GM06990 (cell line): ENCODE measurements at regions not wholly inside any gene's neighbourhood (a gene's known extent, or its start where the extent isn't known, plus 50 kb on each side); places are given as distances from the start of the nearest gene placed in this dataset.
A peak's percentile ranks its signal among the peaks of the same experiment; 100 is the strongest.
"Not testable (repeated sequence)": the region's sequence is repeated elsewhere in the genome, so short reads cannot be mapped to it uniquely, and the experiment has no call there.

Experiments
- DNase-seq: peaks from one replicate; pipeline ENCODE4 v3.0.0-alpha.2; 2011; ENCODE audit not compliant: insufficient read length; ENCODE audit errors: extremely low read depth
- H3K27me3 ChIP-seq: replicated peaks from 2 replicates; pipeline ENCODE4 v1.6.0; 2011; ENCODE audit warnings: low read length; ENCODE audit not compliant: control insufficient read depth, insufficient read depth
- H3K36me3 ChIP-seq: 2 replicates; pipeline ENCODE4 v1.5.1; 2011; ENCODE audit warnings: low read length; ENCODE audit not compliant: control insufficient read depth, insufficient read depth
- H3K4me3 ChIP-seq: replicated peaks from 2 replicates; pipeline ENCODE4 v1.5.1; 2011; ENCODE audit warnings: low read depth, mild to moderate bottlenecking, control low read depth, low read length
- TF ChIP-seq, protein P1 (sequence below): IDR thresholded peaks from 2 replicates; pipeline ENCODE4 v1.5.1; 2011; ENCODE audit warnings: low read length, control low read depth, mild to moderate bottlenecking, inconsistent platforms; ENCODE audit not compliant: insufficient read depth, poor library complexity, severe bottlenecking

DNA sequence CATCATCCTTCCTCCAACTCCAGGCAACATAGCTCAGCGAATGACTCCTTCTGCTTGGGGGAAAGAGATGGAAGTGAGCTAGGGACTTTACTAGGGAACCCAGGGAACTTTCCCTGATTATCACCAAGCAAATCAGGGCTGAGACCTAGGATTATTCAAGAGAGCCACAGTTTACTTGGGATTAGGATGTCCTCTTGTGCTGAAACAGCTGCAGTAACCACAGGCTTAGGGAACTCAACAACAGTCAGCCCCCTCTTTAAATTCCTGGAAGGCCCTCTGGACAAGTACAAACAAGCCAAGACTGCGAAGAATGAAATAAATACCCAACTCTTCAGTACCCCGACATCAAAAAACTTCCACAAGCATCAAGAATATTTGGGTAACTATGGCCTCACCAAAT lies 700.9 kb downstream of the COL12A1 start:
- TF ChIP-seq, protein P1, sequence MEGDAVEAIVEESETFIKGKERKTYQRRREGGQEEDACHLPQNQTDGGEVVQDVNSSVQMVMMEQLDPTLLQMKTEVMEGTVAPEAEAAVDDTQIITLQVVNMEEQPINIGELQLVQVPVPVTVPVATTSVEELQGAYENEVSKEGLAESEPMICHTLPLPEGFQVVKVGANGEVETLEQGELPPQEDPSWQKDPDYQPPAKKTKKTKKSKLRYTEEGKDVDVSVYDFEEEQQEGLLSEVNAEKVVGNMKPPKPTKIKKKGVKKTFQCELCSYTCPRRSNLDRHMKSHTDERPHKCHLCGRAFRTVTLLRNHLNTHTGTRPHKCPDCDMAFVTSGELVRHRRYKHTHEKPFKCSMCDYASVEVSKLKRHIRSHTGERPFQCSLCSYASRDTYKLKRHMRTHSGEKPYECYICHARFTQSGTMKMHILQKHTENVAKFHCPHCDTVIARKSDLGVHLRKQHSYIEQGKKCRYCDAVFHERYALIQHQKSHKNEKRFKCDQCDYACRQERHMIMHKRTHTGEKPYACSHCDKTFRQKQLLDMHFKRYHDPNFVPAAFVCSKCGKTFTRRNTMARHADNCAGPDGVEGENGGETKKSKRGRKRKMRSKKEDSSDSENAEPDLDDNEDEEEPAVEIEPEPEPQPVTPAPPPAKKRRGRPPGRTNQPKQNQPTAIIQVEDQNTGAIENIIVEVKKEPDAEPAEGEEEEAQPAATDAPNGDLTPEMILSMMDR: no peak
- H3K27me3 ChIP-seq: no peaks in the 10 kb centered on the region
- H3K36me3 ChIP-seq: no peaks in the 10 kb centered on the region
- DNase-seq: no peak
- H3K4me3 ChIP-seq: no peak overlapping the region

DNA sequence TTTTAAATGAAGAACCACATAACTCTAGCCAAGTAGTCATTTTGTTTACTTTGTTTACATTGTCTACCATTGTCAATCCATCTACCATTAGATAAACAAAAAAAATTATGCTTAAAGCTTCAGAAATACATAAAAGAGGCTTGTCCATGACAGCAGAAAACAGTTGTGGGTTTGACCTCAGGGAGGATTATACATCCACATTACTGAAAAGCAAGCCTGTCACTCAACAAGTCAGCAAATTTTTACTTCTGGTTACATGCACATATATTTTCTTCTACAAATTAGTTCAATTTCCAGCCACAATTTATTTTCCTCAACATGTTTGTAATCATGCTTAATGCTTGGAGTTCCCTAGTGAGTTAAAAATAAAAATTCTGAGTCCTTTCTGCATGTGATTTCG lies 713.3 kb downstream of the COL12A1 start:
- Histone ChIP-seq H3K4me3 (no peak overlapping the region), H3K36me3 (no peaks in the 10 kb centered on the region), H3K27me3 (no peaks in the 10 kb centered on the region)
- TF ChIP-seq, protein P1: no peak
- DNase-seq: no peak

DNA sequence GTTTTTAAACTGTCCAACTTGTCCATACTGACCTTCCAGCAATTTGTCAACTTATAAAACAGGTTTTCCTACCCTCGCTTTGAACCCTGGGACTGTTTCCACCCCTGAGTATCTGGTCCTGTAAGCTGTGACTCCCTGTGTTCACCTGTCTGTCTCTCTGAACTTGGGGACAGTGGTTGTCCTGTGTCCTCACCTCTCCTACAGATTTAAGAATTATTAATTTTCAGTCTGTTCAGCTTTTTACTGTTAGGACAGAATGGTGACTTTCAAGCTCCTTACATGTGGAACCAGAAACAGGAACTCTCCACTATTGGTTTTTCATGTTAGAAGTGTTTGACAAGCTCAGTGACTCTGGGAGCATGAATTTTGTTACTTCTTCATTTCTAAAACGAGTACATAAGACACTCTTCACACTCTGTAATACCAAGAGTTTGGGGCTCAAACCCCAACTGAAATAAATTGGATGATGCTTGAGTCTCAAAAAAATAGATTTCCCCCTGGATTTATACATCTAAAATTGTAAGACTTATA lies 713.9 kb downstream of the COL12A1 start:
- H3K36me3 ChIP-seq: no peaks in the 10 kb centered on the region
- TF ChIP-seq, protein P1: no peak
- H3K27me3 ChIP-seq: no peaks in the 10 kb centered on the region
- DNase-seq: peak; percentile 35
- H3K4me3 ChIP-seq: no peak overlapping the region

DNA sequence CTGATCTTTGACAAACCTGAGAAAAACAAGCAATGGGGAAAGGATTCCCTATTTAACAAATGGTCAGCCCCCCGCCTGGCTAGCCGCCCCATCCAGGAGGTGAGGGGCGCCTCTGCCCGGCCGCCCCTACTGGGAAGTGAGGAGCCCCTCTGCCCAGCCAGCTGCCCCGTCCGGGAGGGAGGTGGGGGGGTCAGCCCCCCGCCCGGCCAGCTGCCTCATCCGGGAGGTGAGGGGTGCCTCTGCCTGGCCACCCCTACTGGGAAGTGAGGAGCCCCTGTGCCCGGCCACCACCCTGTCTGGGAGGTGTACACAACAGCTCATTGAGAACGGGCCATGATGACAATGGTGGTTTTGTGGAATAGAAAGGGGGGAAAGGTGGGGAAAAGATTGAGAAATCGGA lies 717.1 kb downstream of the COL12A1 start:
- not testable (repeated sequence) for H3K4me3 ChIP-seq

DNA sequence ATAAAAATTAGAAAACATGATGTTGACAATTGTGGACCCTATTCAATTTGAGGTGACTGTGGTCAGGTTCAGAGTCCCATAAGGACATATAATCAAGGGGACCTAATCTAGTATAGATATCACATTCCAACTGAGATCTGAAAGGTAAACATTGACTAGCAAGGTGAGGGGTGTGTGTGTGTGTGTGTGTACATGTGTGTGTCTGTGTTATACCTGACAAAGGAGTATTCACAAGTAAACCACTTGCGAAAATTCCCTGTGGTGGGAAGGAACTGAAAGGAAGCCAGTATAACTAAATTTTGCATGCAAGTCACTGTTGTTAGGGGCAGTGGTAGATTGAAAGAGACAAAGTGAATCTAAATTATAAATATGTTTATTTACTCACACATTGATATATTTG lies 723.7 kb downstream of the COL12A1 start:
- H3K27me3 ChIP-seq: no peaks in the 10 kb centered on the region
- DNase-seq: no peak
- no peak overlapping the region for H3K4me3 ChIP-seq
- no peaks in the 10 kb centered on the region for H3K36me3 ChIP-seq
- TF ChIP-seq, protein P1: no peak

More for the DNA sequence above, 717.1 kb downstream of the COL12A1 start:
- not testable (repeated sequence) for H3K27me3 ChIP-seq, DNase-seq, H3K36me3 ChIP-seq

DNA sequence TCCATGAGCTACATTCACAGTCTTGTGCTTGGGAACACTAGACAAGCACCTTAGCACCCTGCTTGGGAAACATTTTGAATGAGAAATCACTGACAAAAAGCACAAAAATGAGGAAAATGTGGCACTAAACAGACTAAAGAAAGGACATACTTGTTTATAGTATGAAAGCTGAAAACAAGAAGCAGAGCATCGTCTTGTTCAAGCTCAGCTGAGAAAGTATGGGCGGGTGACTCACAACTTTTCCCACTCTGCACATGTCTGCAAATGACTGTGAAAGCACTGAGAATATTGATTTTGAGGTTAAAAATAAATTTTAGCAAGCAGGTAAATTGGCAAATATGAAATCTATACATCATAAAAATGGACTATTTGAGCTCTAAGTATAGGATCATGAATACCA lies 725.3 kb downstream of the COL12A1 start:
- TF ChIP-seq, protein P1: no peak
- Histone ChIP-seq H3K4me3 (no peak overlapping the region), H3K27me3 (no peaks in the 10 kb centered on the region), H3K36me3 (no peaks in the 10 kb centered on the region)
- DNase-seq: no peak
